Right lobe of liver (tissue), 6 donors: ENCODE measurements at regions not wholly inside any gene's neighbourhood (a gene's known extent, or its start where the extent isn't known, plus 50 kb on each side); places are given as distances from the start of the nearest gene placed in this dataset.

ENCODE experiments used
- ATAC-seq, 4 donors: fragments of 200-7000 bp; cut with Tn5 transposase; one replicate each; pipeline ENCODE4 v1.9.1; 2020; ENCODE audit warnings: mild to moderate bottlenecking in 4 of 4, moderate library complexity in 4 of 4
- DNase-seq, 3 donors: peaks; one replicate each; pipeline ENCODE4 v3.0.0-alpha.2; 2020
- H3K27ac ChIP-seq, 3 donors: fragments of 200-600 bp; one replicate each; pipeline ENCODE4 v1.8.0; 2022
- H3K27me3 ChIP-seq, 2 donors: fragments of 200-600 bp; one replicate each; pipeline ENCODE4 v1.8.0; 2022
- H3K36me3 ChIP-seq, 4 donors: fragments of 200-600 bp; sonication (generic) in 1 of 4; one replicate each; pipeline versions ENCODE4 v1.5.1 to v1.8.0; 2017 to 2022; ENCODE audit warnings: control low read depth in 1 of 4
- H3K4me1 ChIP-seq, 4 donors: fragments of 200-600 bp; sonication (generic) in 1 of 4; one replicate each; pipeline versions ENCODE4 v1.5.1 to v1.8.0; 2017 to 2022; ENCODE audit warnings: control low read depth in 1 of 4
- H3K4me3 ChIP-seq, 3 donors: fragments of 200-600 bp; one replicate each; pipeline ENCODE4 v1.8.0; 2022
- H3K9me3 ChIP-seq, 4 donors: fragments of 200-600 bp; sonication (generic) in 1 of 4; one replicate each; pipeline versions ENCODE4 v1.5.1 to v1.8.0; 2017 to 2022; ENCODE audit warnings: control low read depth in 1 of 4
- CTCF ChIP-seq, 4 donors: fragments of 200-600 bp in 3 of 4; fragments of 450-650 bp in 1 of 4; IDR thresholded peaks; one replicate each; pipeline versions ENCODE4 v1.5.1 to v1.8.0; 2016 to 2022; ENCODE audit warnings: antibody characterized with exemption in 4 of 4, mild to moderate bottlenecking in 2 of 4
- POLR2A ChIP-seq: fragments of 450-650 bp; IDR thresholded peaks from one replicate; pipeline ENCODE4 v1.6.1; 2017; ENCODE audit warnings: antibody characterized with exemption, mild to moderate bottlenecking
- whole genome bisulfite sequencing: methylation state at CpG from one replicate; pipeline ENCODE4 v1.1.6; 2018; ENCODE audit warnings: low coverage, low lambda C conversion rate; ENCODE audit not compliant: insufficient coverage; ENCODE audit errors: missing lambda C conversion rate; 5-methylcytosine and 5-hydroxymethylcytosine counted together
- intact Hi-C, 2 donors: fragments of 100-400 bp; cut with DNase I; formaldehyde crosslinking; loops; one replicate each; pipeline versions ENCODE4 v1.11.2 to v1.14.1; 2022
- donor health status: DM: no; HTN: yes; CAD: no.
- donor health status: DM: no; HTN: no; CAD: no.
- donor health status: DM: no; HTN: no; CAD: no.
- donor health status: DM: no; HTN: yes; CAD: no.
- donor health status: DM: no; HTN: yes; CAD: no.

DNA sequence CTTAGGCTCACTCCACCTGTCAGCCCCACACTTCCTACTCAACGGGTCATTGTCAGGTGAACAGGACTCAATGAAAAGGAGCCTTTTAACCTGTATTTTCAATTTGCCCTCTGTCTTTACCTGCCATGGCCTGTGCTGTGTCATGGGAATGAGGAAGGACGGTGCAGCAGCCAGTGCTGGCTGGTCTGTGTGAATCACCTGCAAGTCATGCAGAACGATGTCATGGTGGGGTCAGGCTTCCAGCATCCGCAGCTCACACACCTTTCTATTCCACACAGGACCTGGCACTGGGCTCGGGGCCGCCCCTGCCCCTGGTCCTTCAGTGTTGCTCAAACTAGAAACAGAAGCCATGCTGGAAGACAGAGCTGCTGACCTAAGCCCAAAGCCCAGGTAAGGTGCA is 188.7 kb upstream of the GMDS start:
- no peak for DNase-seq
- Histone ChIP-seq H3K9me3 (no peaks in the 10 kb centered on the region), H3K4me1 (no peaks in the 10 kb centered on the region), H3K27ac (no peak overlapping the region), H3K27me3 (no peaks in the 10 kb centered on the region), H3K36me3 (no peaks in the 10 kb centered on the region), H3K4me3 (no peak overlapping the region)
- WGBS = 60% methylated on average over 1 of the region's 6 CpGs
- intact Hi-C loops = no loop called here
- TF ChIP-seq POLR2A (no peak), CTCF (IDR thresholded peaks at IDR 0.05) (no peak)
- ATAC-seq = no peak

DNA sequence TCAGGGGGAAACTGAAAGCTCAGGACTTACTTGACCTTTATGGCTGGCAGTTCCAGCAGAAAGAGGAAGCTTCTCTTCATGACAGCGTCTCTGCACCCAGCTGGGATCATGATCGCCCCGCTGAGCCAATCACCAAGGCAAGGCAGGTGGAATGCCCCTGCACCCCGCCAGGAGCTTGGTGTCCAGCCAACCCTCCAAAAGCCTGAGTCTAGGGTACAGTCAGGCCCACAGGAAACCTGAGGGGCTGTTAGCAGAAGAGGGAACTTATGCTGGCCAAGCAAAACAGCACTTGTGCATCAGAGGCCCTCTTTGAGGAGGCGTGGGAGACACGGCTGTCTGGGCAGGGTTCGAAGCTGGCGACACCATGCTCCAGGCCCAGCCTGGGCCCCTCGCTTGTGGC is 188.3 kb upstream of the GMDS start:
- no peaks in the 10 kb centered on the region for H3K9me3 ChIP-seq
- intact Hi-C loops = no loop called here
- ATAC-seq = peak in 1 of 4 donors; percentile 16

DNA sequence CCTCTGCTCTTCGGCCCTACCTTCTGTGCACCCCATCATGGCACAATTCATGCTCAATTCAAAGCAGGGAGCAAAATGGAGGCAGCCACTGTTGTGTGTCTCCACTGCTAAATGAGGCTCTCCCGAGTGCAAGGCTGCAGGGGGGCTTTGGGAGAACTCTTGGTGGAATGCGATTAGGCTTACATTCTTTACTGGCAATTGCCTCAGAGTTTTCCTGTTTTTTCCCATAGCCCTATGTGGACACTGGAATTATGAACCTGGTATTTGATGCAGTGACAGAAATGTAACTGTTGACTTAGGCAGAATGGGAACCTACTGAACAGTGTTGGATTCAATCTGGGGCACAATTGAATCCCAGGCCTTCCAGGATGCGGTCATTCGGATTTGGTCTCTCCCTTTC is 187.9 kb upstream of the GMDS start:
- ATAC-seq = no peak
- TF ChIP-seq POLR2A (no peak), CTCF (IDR thresholded peaks at IDR 0.05) (no peak)
- no peaks in the 10 kb centered on the region for H3K9me3 ChIP-seq
- no peaks in the 10 kb centered on the region for H3K27me3 ChIP-seq
- H3K4me3 ChIP-seq = no peak overlapping the region
- H3K36me3 ChIP-seq = no peaks in the 10 kb centered on the region
- 83% methylated on average over 2 of the region's 5 CpGs for WGBS
- no peak overlapping the region for H3K27ac ChIP-seq
- no peaks in the 10 kb centered on the region for H3K4me1 ChIP-seq
- DNase-seq = no peak
- intact Hi-C loops = no loop called here

More for the DNA sequence above, 188.3 kb upstream of the GMDS start:
- TF ChIP-seq POLR2A = no peak
- no peak for TF ChIP-seq CTCF (IDR thresholded peaks at IDR 0.05)
- Histone ChIP-seq H3K4me1 (no peaks in the 10 kb centered on the region), H3K36me3 (no peaks in the 10 kb centered on the region), H3K4me3 (no peak overlapping the region), H3K27ac (no peak overlapping the region), H3K27me3 (no peaks in the 10 kb centered on the region)
- WGBS = 70% methylated on average over 6 of the region's 9 CpGs
- DNase-seq = no peak

DNA sequence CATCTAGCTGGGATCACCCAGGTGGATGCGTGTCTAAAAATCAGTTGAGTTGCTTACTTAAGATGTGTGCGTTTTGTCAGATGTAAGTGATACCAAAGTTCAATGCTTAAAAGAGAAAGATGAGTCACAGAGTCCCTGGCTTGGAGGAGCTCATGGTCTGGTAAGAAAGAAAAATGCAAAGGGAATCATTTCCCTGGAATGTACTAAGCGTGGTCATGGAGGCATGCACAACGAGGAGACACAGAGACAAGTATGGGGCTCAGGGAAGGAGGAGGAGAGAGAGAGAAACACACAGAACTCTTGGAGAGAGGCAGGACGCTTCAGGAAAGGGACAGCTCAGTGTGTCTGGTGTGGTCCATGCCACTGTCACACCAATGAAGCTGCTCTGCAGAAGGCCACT is 186.9 kb upstream of the GMDS start:
- 64% methylated on average over 5 of the region's 5 CpGs for WGBS
- Histone ChIP-seq H3K27ac (no peak overlapping the region), H3K36me3 (no peaks in the 10 kb centered on the region), H3K4me3 (no peak overlapping the region), H3K9me3 (no peaks in the 10 kb centered on the region), H3K4me1 (no peaks in the 10 kb centered on the region), H3K27me3 (no peaks in the 10 kb centered on the region)
- DNase-seq = no peak
- TF ChIP-seq CTCF (IDR thresholded peaks at IDR 0.05) = no peak
- TF ChIP-seq POLR2A = no peak
- intact Hi-C loops = no loop called here
- ATAC-seq = no peak

DNA sequence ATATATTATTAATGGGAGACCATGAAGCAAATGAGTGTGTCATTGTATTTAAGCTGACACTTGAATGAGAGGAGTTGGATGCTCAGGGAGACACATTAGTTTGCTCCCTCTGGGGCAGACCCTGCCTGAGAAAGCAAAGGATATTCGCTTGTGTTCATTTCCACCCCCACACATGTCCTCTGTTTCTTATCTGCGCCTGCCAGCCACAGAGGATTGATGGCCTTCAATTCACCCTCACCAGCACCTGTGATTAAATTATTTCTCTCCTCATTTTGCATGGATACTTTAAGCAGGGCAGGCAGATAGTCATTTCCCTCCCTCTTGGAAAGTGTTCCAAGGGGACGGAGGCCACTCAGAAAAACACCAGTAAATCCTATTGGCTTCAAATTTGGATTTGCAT is 185.2 kb upstream of the GMDS start:
- H3K27ac ChIP-seq = no peak overlapping the region
- H3K27me3 ChIP-seq = no peaks in the 10 kb centered on the region
- no peak for ATAC-seq
- 82% methylated on average over 3 of the region's 3 CpGs for WGBS
- H3K36me3 ChIP-seq = no peaks in the 10 kb centered on the region
- intact Hi-C loops = no loop called here
- no peaks in the 10 kb centered on the region for H3K9me3 ChIP-seq
- TF ChIP-seq POLR2A = no peak
- TF ChIP-seq CTCF (IDR thresholded peaks at IDR 0.05) = no peak
- H3K4me3 ChIP-seq = no peak overlapping the region
- no peaks in the 10 kb centered on the region for H3K4me1 ChIP-seq
- no peak for DNase-seq
